Prostate gland (tissue), 2 donors: ENCODE measurements at regions not wholly inside any gene's neighbourhood (a gene's known extent, or its start where the extent isn't known, plus 50 kb on each side); places are given as distances from the start of the nearest gene placed in this dataset.

Source experiments
- DNase-seq: peaks from one replicate; pipeline ENCODE4 v3.0.0-alpha.2; 2019; ENCODE audit warnings: low spot score
- H3K27ac ChIP-seq, 2 donors: fragments of 200-600 bp; sonication (generic); 2 replicates each; pipeline ENCODE4 v1.5.1; 2017 to 2019
- H3K27me3 ChIP-seq: fragments of 200-600 bp; sonication (generic); replicated peaks from 2 replicates; pipeline ENCODE4 v1.5.1; 2019; ENCODE audit not compliant: insufficient read depth
- H3K36me3 ChIP-seq, 2 donors: fragments of 200-600 bp; sonication (generic); 1 replicate in 1 of 2; 2 replicates in 1 of 2; pipeline versions ENCODE4 v1.5.1 to v1.8.1; 2017 to 2019
- H3K4me1 ChIP-seq: fragments of 200-600 bp; sonication (generic); replicated peaks from 2 replicates; pipeline ENCODE4 v1.5.1; 2019
- H3K4me3 ChIP-seq, 2 donors: fragments of 200-600 bp; sonication (generic); 2 replicates each; pipeline ENCODE4 v1.5.1; 2017 to 2019
- H3K9me3 ChIP-seq: fragments of 200-600 bp; sonication (generic); 2 replicates; pipeline ENCODE4 v1.5.1; 2017
- POLR2A ChIP-seq: fragments of 450-650 bp; IDR thresholded peaks from one replicate; pipeline ENCODE4 v1.6.1; 2016; ENCODE audit warnings: antibody characterized with exemption, mild to moderate bottlenecking
- POLR2AphosphoS5 ChIP-seq: sonication (generic); formaldehyde crosslinking; IDR thresholded peaks from one replicate; pipeline ENCODE4 v1.6.1; 2017; ENCODE audit warnings: antibody characterized with exemption
- WGBS: methylation state at CpG from one replicate; pipeline ENCODE4 v1.1.5; 2018; 5-methylcytosine and 5-hydroxymethylcytosine counted together
- intact Hi-C: fragments of 100-400 bp; cut with DNase I; formaldehyde crosslinking; loops from one replicate; pipeline ENCODE4 v1.14.2; 2022
- TF ChIP-seq, protein P1 (sequence below), 4 experiments: fragments of 200-600 bp in 2 of 4; fragments of 450-650 bp in 2 of 4; sonication (generic) in 2 of 4; IDR thresholded peaks; 1 replicate in 3 of 4; 2 replicates in 1 of 4; pipeline ENCODE4 v1.5.1; 2016 to 2019; ENCODE audit warnings: antibody characterized with exemption in 4 of 4, mild to moderate bottlenecking in 2 of 4, moderate library complexity in 2 of 4

- Histone ChIP-seq H3K4me1 (no peaks in the 10 kb centered on the region), H3K9me3 (no peaks in the 10 kb centered on the region), H3K27ac (no peak overlapping the region), H3K27me3 (no peaks in the 10 kb centered on the region), H3K36me3 (no peaks in the 10 kb centered on the region), H3K4me3 (no peak overlapping the region)
- TF ChIP-seq POLR2A (no peak), POLR2AphosphoS5 (no peak)
- TF ChIP-seq, protein P1, sequence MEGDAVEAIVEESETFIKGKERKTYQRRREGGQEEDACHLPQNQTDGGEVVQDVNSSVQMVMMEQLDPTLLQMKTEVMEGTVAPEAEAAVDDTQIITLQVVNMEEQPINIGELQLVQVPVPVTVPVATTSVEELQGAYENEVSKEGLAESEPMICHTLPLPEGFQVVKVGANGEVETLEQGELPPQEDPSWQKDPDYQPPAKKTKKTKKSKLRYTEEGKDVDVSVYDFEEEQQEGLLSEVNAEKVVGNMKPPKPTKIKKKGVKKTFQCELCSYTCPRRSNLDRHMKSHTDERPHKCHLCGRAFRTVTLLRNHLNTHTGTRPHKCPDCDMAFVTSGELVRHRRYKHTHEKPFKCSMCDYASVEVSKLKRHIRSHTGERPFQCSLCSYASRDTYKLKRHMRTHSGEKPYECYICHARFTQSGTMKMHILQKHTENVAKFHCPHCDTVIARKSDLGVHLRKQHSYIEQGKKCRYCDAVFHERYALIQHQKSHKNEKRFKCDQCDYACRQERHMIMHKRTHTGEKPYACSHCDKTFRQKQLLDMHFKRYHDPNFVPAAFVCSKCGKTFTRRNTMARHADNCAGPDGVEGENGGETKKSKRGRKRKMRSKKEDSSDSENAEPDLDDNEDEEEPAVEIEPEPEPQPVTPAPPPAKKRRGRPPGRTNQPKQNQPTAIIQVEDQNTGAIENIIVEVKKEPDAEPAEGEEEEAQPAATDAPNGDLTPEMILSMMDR (IDR thresholded peaks at IDR 0.05) = no peak
- intact Hi-C loops = loop anchor here (10.0 kb wide), 1 partner anchor 523 kb away; no protein-coding TSS in a partner anchor
- 90% methylated on average over 4 of the region's 4 CpGs for WGBS
- DNase-seq = no peak
Measured at GRCh38 chr12:20278276-20278675, 90.1 kb upstream of the PDE3A start.

GRCh38 chr12:20280515-20280914, 87.8 kb upstream of the PDE3A start:
- TF ChIP-seq POLR2AphosphoS5 = no peak
- TF ChIP-seq, protein P1 (IDR thresholded peaks at IDR 0.05) = no peak
- TF ChIP-seq POLR2A = no peak
- 84% methylated on average over 3 of the region's 3 CpGs for WGBS
- intact Hi-C loops = no loop called here
- no peak for DNase-seq
- Histone ChIP-seq H3K27ac (no peak overlapping the region), H3K4me1 (no peaks in the 10 kb centered on the region), H3K36me3 (no peaks in the 10 kb centered on the region), H3K4me3 (no peak overlapping the region), H3K9me3 (no peaks in the 10 kb centered on the region), H3K27me3 (no peaks in the 10 kb centered on the region)

DNA sequence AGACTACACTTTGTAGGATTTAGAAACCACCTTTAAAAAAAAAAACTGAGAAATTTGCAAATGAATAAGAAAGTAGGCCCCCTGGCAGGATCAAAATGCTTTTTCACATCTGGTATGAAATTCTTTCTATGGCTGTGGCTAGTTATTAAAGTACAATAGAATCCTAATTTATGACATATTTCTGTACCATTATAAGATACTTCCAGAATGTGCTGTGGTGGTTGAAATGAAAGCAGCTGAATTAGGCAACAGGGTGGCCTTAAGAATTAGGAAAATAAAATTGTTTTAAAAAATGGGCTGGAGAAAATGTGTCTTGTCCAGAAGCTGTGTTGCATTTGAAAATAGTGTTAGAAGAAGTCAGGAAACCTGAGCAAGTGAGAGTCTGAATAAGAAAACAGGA, 85.9 kb upstream of the PDE3A start:
- Histone ChIP-seq H3K27me3 (no peaks in the 10 kb centered on the region), H3K4me1 (no peaks in the 10 kb centered on the region), H3K27ac (no peak overlapping the region), H3K36me3 (no peaks in the 10 kb centered on the region), H3K4me3 (no peak overlapping the region), H3K9me3 (no peaks in the 10 kb centered on the region)
- TF ChIP-seq, protein P1 (IDR thresholded peaks at IDR 0.05) = no peak
- no peak for TF ChIP-seq POLR2AphosphoS5
- TF ChIP-seq POLR2A = no peak
- DNase-seq = no peak
- intact Hi-C loops = no loop called here

DNA sequence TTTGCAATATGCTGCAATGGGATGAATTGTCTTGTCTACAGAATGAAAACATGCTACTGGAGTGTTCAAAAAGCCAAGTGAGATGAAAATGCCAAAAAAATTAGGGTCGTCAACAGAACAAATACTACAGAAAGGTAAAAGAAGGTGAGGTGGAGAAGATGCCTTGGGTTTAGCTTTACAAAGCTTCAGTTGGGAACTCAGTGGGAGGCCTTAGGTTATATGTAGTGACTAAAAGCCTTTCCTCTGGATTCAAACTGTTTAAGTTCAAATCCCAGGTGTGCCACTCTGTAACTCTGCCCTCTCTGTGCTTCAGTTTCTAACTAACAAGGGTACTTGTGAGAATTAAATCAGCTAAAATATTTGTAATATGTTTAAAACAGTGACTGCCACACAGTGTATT, 84.9 kb upstream of the PDE3A start:
- Histone ChIP-seq H3K4me3 (no peak overlapping the region), H3K36me3 (no peaks in the 10 kb centered on the region), H3K27ac (no peak overlapping the region), H3K9me3 (no peaks in the 10 kb centered on the region), H3K27me3 (no peaks in the 10 kb centered on the region), H3K4me1 (no peaks in the 10 kb centered on the region)
- WGBS = 75% methylated on average over 1 of the region's 1 CpG
- TF ChIP-seq, protein P1 (IDR thresholded peaks at IDR 0.05) = no peak
- TF ChIP-seq POLR2A = no peak
- TF ChIP-seq POLR2AphosphoS5 = no peak
- intact Hi-C loops = no loop called here
- DNase-seq = no peak

GRCh38 chr12:20289520-20289919, 78.8 kb upstream of the PDE3A start:
- no peaks in the 10 kb centered on the region for H3K27me3 ChIP-seq
- no peak overlapping the region for H3K4me3 ChIP-seq
- WGBS = 41% methylated on average over 1 of the region's 1 CpG
- intact Hi-C loops = no loop called here
- no peaks in the 10 kb centered on the region for H3K9me3 ChIP-seq
- TF ChIP-seq POLR2A (no peak), POLR2AphosphoS5 (no peak)
- TF ChIP-seq, protein P1 (IDR thresholded peaks at IDR 0.05) = no peak
- H3K27ac ChIP-seq = no peak overlapping the region
- DNase-seq = no peak
- no peaks in the 10 kb centered on the region for H3K36me3 ChIP-seq
- no peaks in the 10 kb centered on the region for H3K4me1 ChIP-seq
